Hematopoietic multipotent progenitor cell treated with erythropoietin and hydrocortisone succinate and interleukin-3 and kit ligand, for 4 days (in vitro differentiated cells): ENCODE measurements at regions not wholly inside any gene's neighbourhood (a gene's known extent, or its start where the extent isn't known, plus 50 kb on each side); places are given as distances from the start of the nearest gene placed in this dataset.
"Not testable (repeated sequence)": the region's sequence is repeated elsewhere in the genome, so short reads cannot be mapped to it uniquely, and the experiment has no call there.

ENCODE experiments used
- DNase-seq: peaks from one replicate; pipeline ENCODE4 v3.0.0-alpha.2; 2015

DNA sequence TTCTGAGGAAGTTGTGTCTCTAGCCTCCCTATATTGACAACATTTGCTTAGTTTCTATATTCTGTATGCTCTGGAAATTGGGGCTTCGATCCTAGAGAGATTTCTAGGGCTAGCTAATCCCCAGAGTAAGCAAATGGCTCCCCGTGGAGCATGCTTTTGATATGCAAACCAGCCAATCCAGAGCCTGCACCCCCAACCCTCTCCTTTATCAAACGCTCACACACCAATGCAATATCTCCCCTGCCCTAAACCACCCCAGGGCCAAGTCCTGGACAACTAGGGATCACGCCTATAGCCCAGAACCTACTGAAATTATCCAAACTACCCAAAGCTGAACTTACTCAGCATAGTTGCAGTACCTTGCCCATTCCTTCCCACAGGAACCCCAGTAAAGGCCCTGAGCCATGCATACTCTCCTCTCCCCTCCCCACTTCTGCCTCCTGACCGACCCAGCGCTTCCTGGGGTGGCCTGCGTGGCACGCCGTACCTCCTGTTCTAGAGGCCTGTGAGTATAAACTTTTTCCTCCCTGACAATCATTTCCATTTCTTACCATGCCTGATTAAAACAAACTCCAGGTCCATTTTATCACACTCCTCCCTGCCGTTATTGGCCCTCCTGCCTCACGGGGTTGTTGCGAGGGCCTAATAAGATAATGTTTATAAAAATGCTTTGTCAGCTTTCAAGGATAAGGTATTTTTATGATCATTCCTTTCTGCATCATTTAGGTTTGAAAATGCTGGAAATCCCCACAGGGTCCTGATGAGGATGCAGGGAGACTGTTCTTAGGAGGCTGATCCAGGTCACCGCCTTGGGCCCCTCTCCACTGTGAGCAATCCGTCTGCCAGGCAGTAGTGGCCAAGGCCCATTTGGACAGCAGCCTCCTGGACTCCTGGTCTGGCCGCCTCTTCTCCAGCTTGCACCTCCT is 102.7 kb downstream of the TENT5C start:
- DNase-seq, result peak; percentile 71

DNA sequence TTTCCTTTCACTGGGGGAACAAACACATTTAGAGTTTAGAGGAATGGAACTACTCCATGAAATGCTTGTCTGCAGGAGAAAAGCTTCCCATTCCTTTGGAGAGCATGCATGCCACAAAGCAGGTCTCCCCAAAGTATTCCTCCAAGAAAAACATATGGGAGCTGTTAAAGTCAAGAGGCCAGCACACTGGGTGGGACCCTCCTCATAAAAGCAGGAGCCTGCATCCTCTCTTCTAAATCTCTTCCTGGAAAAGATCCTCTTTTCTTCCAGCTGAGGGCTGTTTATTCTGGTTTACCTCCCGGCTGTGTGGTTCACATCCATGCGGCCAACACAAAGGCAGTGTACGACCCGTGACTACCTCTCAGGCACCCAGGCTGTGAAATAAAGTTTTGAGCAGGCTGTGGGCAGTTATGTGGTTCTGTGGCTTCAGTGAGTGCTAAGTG is 103.4 kb downstream of the TENT5C start:
- DNase-seq, result no peak

DNA sequence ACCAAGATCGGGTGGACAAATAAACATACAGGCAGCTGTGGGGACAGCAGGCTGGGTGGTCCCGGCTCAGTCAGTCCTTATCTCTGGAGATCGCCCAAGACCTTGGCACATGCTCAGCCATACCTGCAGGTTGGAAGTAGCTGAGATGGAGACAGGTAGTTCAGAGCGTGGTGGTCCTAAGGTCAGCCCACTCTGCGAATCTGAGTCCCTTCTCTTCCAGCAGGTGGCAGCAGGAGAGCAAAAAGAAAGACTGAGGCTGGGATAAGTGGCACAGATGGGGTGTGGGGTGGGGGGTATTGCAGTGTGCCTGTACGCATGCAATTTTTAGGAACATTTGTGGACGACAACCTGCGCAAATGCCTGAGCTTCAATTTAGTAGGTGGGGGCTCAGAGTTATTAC is 104.9 kb downstream of the TENT5C start:
- peak; percentile 46 for DNase-seq

DNA sequence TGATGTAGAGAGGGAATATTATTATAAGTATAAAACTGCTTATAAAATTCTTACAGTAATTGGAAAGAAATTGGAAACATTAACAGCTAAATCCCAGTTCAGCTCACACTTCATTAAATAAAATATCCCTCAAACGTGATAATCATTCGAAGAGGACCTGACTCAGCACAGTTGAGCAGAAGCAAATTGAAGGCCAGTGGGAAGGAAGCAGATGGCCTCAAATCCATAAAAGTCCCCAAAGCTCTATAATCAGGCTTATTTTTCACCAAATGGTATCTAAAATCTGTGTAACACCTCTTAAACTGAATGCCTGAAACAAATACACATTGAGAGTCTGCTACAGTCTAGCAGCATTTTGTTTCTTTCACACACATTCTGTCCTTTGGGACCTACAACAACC is 106.8 kb downstream of the TENT5C start:
- no peak for DNase-seq

DNA sequence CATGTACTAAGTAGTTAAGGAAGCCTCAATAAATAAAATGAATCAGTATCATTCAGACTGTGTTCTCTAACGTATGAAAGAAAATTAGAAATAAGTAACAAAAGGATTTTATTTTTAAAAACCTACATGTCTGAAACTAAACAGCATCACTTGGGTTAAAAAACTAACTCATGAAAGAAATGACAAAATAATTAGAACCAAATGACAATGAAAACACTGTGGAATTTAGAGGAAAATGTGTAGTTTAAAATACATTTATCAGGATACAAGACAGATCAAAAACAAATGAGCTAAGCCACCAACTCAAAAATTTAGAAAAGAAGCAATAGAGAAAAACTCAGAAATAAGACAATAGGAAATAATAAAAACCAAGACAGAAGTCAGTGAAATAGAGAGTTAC is 108.7 kb downstream of the TENT5C start:
- DNase-seq, result no peak

DNA sequence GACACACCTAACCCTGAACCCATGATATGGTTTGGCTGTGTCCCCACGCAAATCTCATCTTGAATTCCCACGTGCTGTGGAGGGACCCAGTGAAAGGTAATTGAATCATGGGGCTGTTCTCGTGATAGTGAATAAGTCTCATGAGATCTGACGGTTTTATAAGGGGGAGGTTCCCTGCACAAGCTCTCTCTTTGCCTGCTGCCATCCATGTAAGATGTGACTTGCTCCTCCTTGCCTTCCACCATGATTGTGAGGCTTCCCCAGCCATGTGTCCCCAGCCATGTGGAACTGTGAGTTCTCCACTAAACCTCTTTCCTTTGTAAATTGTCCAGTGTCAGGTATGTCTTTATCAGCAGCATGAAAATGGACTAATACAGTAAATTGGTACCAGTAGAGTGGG is 110.2 kb downstream of the TENT5C start:
- not testable (repeated sequence) for DNase-seq

DNA sequence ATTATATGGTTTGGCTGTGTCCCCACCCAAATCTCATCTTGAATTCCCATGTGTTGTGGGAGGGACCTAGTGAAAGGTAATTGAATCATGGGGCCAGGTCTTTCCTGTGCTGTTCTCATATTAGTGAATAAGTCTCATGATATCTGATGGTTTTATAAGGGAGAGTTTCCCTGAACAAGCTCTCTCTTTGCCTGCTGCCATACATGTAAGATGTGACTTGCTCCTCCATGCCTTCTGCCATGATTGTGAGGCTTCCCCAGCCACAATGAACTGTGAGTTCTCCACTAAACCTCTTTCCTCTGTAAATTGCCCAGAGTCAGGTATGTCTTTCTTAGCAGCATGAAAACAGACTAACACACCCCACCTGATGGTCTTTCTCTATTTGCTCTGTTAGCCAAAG is 112.1 kb downstream of the TENT5C start:
- not testable (repeated sequence) for DNase-seq

DNA sequence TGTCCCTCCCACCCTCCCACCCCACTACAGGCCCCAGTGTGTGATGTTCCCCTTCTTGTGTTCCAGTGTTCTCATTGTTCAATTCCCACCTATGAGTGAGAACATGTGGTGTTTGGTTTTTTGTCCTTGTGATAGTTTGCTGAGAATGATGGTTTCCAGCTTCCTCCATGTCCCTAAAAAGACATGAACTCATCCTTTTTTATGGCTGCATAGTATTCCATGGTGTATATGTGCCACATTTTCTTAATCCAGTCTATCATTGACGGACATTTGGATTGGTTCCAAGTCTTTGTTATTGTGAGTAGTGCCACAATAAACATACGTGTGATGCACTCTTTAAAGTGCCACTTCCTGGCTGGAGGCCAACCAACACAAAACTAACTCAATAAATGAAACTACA is 112.7 kb downstream of the TENT5C start:
- not testable (repeated sequence) for DNase-seq

DNA sequence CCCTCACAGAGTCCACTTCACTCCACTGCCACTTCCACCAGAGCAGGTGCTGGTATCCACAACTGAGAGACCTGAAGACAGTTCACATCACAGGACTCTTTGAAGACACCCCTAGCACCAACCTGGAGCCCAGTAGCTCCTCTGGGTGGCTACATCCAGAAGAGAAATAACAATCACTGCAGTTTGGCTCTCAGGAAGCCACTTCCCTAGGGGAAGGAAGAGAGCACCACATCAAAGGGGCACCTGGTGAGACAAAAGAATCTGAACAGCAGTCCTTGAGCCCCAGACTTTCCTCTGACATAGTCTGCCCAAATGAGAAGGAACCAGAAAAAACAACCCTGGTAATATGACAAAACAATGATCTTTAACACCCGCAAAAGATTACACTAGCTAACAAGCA is 113.2 kb downstream of the TENT5C start:
- no peak for DNase-seq

DNA sequence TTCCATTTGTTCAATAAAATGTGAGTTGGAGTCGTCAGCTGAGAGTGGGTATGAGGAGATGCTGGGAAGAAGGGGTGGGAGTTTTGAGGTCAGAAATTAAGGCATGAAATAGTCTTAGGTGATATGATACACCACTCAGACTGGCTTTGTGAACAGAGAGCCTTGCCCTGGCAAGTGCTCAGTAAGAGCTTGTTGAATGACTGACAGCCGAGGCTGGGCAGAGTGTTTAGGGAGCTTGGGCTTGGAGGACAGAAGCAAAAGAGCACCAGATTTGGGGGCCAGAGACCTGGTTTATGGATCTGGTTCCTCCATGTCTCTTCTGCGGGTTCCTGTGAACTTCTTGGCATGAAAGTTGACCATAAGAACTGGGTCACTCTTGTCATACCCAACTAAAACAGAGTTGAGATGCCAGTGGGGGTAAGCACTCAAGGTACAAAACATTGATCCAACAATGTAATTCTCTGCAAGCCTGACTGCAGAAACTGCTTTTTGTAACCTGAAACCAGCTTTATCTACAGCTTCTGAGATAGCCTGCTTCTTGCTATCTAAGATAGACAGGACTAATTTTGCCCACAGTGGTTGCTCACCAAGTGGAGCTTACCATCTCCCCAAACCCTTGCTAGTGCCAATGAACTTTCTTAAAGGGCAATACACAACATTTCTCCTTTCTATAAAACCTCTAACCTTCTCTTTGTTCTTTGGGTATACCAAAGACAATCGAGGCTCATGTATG is 126.4 kb downstream of the TENT5C start:
- peak; percentile 73 for DNase-seq

DNA sequence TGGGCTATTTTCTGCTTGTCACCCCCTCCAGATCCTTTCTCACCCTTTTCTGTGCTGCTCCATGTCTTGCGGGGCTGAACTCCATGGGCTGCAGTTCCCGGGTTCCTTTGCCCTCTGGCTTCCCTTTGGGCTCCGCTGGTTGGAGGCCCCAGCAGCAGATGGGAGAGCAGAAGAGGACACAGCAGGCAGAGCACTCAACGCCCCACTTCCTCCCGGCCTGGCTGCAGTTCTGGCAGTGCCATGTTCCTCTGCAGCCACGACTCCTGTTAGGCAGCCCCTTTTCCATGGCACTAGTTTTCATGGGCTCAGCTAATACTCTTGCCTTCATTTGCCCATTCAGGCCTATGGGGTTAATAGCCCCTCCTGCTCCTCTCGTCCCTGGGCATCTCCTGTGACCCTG is 127.1 kb downstream of the TENT5C start:
- DNase-seq, result no peak

DNA sequence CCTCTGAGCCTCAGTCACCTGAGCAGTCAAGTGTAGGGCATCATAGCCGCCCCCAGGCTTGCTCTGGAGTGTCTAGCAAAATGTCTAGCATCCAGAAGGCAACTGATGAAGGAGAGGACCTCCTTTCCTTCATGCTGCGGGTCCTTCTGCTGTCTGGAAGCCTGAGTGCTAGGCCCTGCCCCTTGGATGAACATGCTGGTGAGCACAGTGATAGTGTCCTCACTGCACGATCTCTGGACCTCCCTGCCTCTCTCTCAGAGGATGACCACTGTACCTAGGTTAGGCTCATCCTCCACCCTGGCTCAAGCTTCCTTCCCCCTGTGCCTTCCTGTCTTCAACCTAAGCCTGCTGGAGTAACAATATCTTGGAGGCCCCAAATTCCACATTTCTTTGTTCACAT is 128.6 kb downstream of the TENT5C start:
- DNase-seq, result no peak

DNA sequence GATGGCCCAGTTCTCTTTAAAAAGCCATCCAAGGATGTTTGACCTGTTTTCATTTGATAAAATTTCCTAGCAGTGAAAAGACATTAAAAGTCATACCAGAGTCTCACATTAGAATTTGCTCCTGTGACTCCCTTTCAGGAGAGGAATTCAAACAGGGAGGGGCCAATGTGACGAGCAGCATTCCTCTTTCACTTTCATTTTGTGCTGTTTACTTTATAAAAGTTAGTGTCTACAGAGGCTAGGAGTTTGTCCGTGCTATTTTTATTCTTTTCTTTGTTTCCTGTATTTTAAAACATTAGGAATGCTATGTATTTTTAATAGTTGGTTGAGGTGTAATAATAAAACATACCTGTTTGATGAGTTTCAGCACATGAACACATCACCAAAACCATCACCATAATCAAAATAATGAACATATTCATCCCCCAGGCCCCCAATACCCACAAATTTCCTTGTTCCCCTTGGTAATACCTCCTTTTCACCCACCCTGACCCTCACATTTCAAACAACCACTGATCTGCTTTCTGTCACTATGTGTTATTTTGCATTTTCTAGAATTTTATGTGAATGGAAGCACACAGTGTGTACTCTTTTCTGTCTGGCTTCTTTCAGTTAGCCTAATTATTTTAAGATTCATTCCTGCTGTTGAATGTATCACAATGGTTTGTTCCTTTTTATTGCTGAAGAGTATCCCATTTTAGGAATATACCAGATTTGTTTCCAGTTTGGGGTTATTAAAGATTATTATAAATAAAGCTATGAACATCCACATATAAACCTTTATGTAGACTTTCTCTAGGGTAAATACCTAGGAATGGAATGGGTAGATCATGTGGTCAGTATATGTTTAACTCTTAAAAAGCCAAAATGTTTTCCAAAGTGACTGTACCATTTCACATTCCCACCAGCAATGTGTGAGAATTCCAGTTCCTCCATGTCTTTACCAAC is 129.5 kb downstream of the TENT5C start:
- DNase-seq, result peak; percentile 75

DNA sequence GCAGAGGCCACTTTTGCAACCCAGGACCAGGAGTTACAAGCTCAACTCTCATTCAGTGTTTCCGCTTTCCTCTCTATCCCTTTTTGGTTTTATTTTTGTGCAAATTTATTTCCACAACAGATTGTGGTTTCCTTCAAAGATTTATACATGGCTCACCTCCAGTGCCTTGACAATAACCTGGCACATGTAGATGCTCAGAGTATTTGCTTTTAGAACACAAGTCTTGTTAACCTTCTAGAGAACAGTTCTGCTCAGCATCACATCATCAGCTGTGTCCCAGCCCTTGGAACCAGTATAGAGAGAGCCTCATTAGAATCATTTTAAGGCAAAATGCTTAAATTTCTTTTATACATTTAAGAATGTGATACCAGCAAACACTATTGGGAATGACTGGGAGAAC is 133.7 kb downstream of the TENT5C start:
- no peak for DNase-seq

DNA sequence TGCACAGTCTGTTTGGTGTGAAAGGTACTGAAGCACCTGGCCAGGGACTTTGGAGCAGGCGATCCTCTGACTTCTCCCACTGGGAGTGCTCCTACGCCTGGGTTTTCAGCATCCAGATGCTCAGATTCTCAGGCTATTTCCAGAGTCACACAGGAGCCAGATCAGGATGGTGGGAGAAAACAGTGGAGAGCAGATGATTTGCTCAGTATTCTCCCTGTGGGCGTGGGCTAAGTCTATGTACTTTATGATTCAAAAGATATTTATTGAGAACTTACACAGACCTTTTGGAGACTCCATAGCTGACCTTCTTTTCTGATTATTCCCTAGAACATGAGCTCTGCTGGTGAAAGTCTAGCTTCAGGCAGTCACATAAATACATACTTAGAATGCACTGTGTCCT is 134.6 kb downstream of the TENT5C start:
- no peak for DNase-seq

DNA sequence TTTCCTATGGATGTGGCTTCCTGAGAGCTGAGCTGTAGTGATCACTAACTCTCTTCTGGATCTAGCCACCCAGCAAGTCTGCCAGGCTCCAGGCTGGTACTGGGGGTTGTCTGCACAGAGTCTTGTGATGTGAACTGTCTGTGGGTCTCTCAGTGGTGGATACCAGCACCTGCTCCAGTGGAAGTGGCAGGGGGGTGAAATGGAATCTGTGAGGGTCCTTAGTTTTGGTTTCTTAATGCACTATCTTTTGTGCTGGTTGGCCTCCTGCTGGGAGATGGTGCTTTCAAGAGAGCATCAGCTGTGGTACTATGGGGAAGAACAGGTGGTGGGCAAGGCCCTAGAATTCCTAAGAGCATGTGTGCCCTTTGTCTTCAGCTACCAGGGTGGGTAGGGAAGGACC is 140.7 kb downstream of the TENT5C start:
- not testable (repeated sequence) for DNase-seq

DNA sequence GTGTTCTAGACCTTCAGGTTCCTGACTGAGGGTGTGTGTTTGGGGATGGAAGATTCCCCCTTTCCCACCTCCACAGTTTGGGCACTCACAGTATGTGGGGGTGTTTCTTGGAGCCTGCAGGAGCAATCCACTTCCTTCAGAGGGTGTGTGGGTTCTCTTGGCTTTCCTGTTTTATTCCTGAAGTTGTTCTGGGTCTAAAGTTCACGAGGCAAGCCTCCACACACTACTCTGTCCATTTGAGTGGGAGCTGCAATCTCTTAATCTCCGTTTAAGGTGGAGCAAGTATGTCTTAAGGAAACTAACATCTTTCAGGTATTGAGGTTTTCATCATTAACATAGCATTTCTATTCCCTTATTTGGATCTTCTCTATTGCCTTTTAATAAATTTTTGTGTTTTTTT is 141.8 kb downstream of the TENT5C start:
- DNase-seq, result no peak

DNA sequence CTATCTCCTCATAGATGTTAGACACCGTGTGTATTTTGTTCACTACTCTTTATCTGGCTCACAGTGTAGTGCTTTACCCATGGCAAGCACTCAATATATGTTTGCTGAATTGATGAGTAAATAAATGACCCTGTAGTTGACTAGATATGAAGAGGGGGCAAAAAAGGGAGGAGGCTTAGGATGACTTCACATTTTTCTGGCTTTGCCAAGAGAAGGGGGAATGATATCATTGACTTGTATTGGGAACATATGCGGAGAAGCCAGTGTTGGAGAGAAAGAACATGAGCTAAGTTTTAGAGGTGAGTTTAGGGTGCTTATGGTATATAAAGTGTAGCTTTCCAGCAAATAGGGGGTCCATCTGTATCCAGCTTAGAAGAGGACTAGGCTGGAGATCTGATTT is 145.5 kb downstream of the TENT5C start:
- DNase-seq, result no peak

DNA sequence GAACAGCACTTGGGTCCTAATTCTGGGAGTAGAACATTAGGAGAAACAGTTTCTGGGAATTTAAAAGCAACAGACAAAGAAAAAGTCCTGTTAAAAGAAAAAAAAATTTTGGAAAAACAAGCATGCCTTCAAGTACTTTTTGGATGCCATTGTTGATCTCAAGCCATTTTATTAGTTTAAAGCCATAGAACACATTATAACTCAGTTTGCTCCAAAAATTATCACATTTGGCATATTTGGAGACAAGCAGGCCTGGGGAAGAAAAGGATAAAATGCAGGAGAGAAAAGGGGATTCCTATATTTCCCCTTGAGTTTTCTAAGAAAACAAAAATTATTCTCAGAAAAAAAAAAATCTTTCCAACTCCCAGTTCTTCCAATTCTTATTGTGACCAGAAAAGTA is 146.8 kb downstream of the TENT5C start:
- DNase-seq, result no peak

DNA sequence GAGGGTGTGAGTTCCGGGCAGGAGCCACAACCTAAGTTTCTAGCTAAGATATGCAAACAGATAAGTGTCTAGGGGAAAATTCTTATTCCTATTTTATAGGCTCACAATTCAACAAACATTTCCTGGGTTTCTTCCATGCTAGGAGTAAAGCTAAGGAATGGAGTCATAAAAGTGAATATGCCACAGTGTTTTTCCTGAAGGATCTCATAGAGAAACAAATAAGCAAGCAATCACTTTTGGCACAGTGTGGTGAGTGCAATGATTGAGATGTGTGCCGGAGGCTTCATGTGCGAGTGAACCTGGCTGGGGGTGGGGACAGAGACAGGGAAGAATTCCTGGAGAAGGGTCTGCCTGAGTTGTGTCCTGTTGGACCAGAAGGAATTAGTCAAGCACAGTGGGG is 147.4 kb downstream of the TENT5C start:
- DNase-seq, result no peak

DNA sequence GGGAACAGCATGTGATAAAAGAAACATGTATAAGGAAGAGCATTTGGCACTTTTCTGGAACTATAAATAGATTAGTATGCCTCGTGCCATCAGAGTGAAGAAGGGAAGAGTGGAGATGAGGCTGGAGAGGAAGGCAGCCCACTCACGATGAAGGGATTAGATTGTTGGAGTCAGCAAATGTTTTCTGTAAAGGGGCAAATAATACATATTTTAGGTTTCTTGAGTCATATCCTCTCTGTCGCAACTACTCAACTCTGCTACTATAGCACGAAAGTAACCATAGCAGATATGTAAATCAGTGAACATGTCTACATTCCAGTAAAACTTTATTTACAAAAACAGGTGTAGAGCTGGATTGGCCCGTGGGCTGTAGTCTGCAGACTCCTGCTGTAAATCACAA is 147.8 kb downstream of the TENT5C start:
- DNase-seq, result peak; percentile 24

DNA sequence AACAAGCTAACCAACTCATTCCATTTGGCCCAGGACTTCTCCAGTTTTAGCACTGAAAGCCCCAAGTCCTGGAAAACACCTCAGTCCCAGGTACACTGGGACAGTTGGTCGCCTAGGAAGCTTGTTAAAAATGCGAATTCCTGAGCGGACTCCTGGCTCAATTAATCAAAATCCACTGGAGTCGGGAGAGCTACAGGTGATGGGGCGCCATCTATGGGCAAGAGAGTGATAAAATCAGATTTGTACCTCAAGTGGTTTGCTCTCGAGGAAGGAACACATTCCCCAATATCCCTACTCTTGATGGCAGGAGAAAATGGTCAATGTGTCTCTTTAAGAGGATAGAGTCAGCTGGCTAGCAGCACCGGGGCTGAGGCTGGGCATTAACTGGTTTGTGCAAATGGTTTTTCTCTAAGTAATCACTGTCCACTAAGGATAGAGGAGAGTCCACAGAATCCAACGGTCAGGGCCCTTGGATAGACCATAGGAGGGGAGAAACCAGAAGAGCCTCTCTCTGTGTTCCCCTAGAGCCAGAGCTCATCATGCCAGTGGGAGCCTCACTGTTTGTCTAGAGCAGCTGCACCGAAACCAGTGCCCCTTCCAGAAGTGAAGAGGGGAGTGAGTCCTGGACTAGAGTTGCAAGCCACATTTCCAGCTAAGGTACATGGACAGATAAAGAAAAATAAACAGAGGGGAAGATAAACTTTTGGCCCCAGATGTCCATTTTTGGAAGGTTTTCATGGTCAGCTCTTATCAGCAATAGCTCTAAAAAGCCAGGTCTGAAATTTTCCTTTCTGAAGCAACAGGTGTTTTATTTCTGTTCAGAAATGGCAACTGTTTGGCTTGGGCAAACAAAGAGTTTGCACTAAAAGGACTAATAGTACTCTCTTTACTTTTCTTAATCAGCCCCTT is 148.5 kb downstream of the TENT5C start:
- peak; percentile 78 for DNase-seq
